HepG2 (cell line): ENCODE measurements at regions not wholly inside any gene's neighbourhood (a gene's known extent, or its start where the extent isn't known, plus 50 kb on each side); places are given as distances from the start of the nearest gene placed in this dataset.

ENCODE experiments used
- ARNT ChIP-seq: fragments of 450-650 bp; IDR thresholded peaks from 2 replicates; pipeline ENCODE4 v1.6.1; 2017
- ELF1 ChIP-seq: sonication (generic); formaldehyde crosslinking; IDR thresholded peaks from 2 replicates; pipeline ENCODE4 v1.4.0; 2020; ENCODE audit warnings: missing genetic modification reagents
- HMG20B ChIP-seq: conservative IDR thresholded peaks from 2 replicates; pipeline ENCODE4 v1.6.1; 2016; ENCODE audit warnings: missing genetic modification reagents, missing compliant biosample characterization
- NCOA1 ChIP-seq: sonication (generic); formaldehyde crosslinking; IDR thresholded peaks from 2 replicates; pipeline ENCODE4 v1.9.0; 2021; ENCODE audit warnings: missing genetic modification reagents
- PHF20 ChIP-seq: sonication (generic); formaldehyde crosslinking; IDR thresholded peaks from 2 replicates; pipeline ENCODE4 v1.5.0; 2020; ENCODE audit warnings: mild to moderate bottlenecking, missing genetic modification reagents
- SP2 ChIP-seq: sonication (generic); formaldehyde crosslinking; IDR thresholded peaks from 2 replicates; pipeline ENCODE4 v1.5.1; 2020; ENCODE audit warnings: mild to moderate bottlenecking, missing genetic modification reagents
- XRCC5 ChIP-seq: fragments of 200-400 bp; formaldehyde crosslinking; optimal IDR thresholded peaks from 2 replicates; pipeline ENCODE3; 2017; ENCODE audit warnings: mild to moderate bottlenecking, low read length
- ZFX ChIP-seq: sonication (generic); formaldehyde crosslinking; IDR thresholded peaks from 2 replicates; pipeline ENCODE4 v1.4.0; 2020; ENCODE audit warnings: mild to moderate bottlenecking, low read depth, missing genetic modification reagents, moderate library complexity
- TF ChIP-seq, protein P1 (sequence below): sonication (generic); formaldehyde crosslinking; IDR thresholded peaks from 2 replicates; pipeline ENCODE4 v1.5.0; 2020; ENCODE audit warnings: mild to moderate bottlenecking, missing genetic modification reagents, moderate library complexity

DNA sequence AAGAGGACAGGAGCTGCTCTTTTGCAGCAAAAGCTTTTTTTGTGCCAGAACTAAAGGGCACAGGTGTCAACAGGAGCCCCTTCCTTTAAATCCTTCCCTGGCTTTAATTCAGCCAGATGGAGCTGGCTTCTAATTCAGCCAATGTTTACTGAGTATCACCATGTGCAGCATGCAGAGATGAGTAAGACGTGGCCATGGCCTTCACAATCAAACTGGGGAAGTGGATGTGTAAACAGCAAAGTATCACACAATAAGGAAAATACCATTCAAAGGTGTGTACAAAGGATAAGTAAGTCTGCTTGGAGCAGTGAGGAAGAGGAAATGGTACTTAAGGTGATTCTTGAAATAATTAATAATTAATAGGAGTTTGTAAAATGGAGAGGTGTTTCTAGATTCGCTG is 243.4 kb downstream of the NXPE2 start:
- TF ChIP-seq PHF20 (CRISPR knock-in tag) (no peak), ARNT (no peak), SP2 (no peak), ZFX (no peak), HMG20B (CRISPR knock-in tag) (no peak), ELF1 (CRISPR knock-in tag) (no peak), NCOA1 (CRISPR knock-in tag) (no peak), XRCC5 (no peak)
- TF ChIP-seq, protein P1, sequence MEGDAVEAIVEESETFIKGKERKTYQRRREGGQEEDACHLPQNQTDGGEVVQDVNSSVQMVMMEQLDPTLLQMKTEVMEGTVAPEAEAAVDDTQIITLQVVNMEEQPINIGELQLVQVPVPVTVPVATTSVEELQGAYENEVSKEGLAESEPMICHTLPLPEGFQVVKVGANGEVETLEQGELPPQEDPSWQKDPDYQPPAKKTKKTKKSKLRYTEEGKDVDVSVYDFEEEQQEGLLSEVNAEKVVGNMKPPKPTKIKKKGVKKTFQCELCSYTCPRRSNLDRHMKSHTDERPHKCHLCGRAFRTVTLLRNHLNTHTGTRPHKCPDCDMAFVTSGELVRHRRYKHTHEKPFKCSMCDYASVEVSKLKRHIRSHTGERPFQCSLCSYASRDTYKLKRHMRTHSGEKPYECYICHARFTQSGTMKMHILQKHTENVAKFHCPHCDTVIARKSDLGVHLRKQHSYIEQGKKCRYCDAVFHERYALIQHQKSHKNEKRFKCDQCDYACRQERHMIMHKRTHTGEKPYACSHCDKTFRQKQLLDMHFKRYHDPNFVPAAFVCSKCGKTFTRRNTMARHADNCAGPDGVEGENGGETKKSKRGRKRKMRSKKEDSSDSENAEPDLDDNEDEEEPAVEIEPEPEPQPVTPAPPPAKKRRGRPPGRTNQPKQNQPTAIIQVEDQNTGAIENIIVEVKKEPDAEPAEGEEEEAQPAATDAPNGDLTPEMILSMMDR = no peak
